ENCODE measurements at regions not wholly inside any gene's neighbourhood (a gene's known extent, or its start where the extent isn't known, plus 50 kb on each side); places are given as distances from the start of the nearest gene placed in this dataset.

- no peaks in the 10 kb centered on the region for H3K4me1 ChIP-seq
- no peak overlapping the region for H3K4me3 ChIP-seq
- H3K27ac ChIP-seq: no peak overlapping the region
- H3K9me3 ChIP-seq: no peaks in the 10 kb centered on the region
- ATAC-seq: no peak
- H3K27me3 ChIP-seq: no peaks in the 10 kb centered on the region
- 50 to 70% methylated on average over 2 of the region's 2 CpGs for WGBS, 2 donors (ENCODE audit: low coverage in 1 of 2)
- TF ChIP-seq CTCF (IDR thresholded peaks at IDR 0.05): no peak
- no peak for TF ChIP-seq EP300 (IDR thresholded peaks at IDR 0.05)
- no peak for TF ChIP-seq POLR2A (IDR thresholded peaks at IDR 0.05)
- no peak for TF ChIP-seq POLR2AphosphoS5 (IDR thresholded peaks at IDR 0.05)
- no peaks in the 10 kb centered on the region for H3K36me3 ChIP-seq
These were observed 327.1 kb upstream of the RPS6KA3 start for GRCh38 chrX:20593836-20594235.

- no peaks in the 10 kb centered on the region for H3K9me3 ChIP-seq
- no peaks in the 10 kb centered on the region for H3K27me3 ChIP-seq
- TF ChIP-seq EP300 (IDR thresholded peaks at IDR 0.05): no peak
- TF ChIP-seq POLR2A (IDR thresholded peaks at IDR 0.05): no peak
- no peak for TF ChIP-seq POLR2AphosphoS5 (IDR thresholded peaks at IDR 0.05)
- TF ChIP-seq CTCF (IDR thresholded peaks at IDR 0.05): no peak
- H3K36me3 ChIP-seq: no peaks in the 10 kb centered on the region
- no peak for ATAC-seq
- no peaks in the 10 kb centered on the region for H3K4me1 ChIP-seq
- no peak overlapping the region for H3K27ac ChIP-seq
- WGBS, 2 donors (ENCODE audit: low coverage in 1 of 2): 80% methylated on average over 1 of the region's 2 CpGs; no CpG with 5 or more reads in 1 of the 2 donors
- H3K4me3 ChIP-seq: no peak overlapping the region
These were observed 326.7 kb upstream of the RPS6KA3 start for GRCh38 chrX:20593402-20593801.

GRCh38 chrX:20591246-20591645 lies 324.5 kb upstream of the RPS6KA3 start:
- Histone ChIP-seq H3K27ac (no peak overlapping the region), H3K27me3 (no peaks in the 10 kb centered on the region), H3K4me1 (no peaks in the 10 kb centered on the region), H3K36me3 (no peaks in the 10 kb centered on the region), H3K4me3 (no peak overlapping the region), H3K9me3 (no peaks in the 10 kb centered on the region)
- no CpG with 5 or more reads among the region's 2 CpGs for WGBS, 2 donors (ENCODE audit: low coverage in 1 of 2)
- ATAC-seq: no peak
- TF ChIP-seq POLR2AphosphoS5 (IDR thresholded peaks at IDR 0.05) (no peak), EP300 (IDR thresholded peaks at IDR 0.05) (no peak), CTCF (IDR thresholded peaks at IDR 0.05) (no peak), POLR2A (IDR thresholded peaks at IDR 0.05) (no peak)

- Histone ChIP-seq H3K27ac (no peak overlapping the region), H3K9me3 (no peaks in the 10 kb centered on the region), H3K4me1 (no peaks in the 10 kb centered on the region), H3K27me3 (no peaks in the 10 kb centered on the region), H3K36me3 (no peaks in the 10 kb centered on the region), H3K4me3 (no peak overlapping the region)
- 17 to 76% methylated on average over 1 to 2 of the region's 2 CpGs for WGBS, 2 donors (ENCODE audit: low coverage in 1 of 2)
- no peak for ATAC-seq
- no peak for TF ChIP-seq EP300 (IDR thresholded peaks at IDR 0.05)
- TF ChIP-seq POLR2A (IDR thresholded peaks at IDR 0.05): no peak
- TF ChIP-seq POLR2AphosphoS5 (IDR thresholded peaks at IDR 0.05): no peak
- no peak for TF ChIP-seq CTCF (IDR thresholded peaks at IDR 0.05)
These were observed 319.1 kb upstream of the RPS6KA3 start for GRCh38 chrX:20585782-20586181.

GRCh38 chrX:20571611-20572010 lies 304.9 kb upstream of the RPS6KA3 start:
- Histone ChIP-seq H3K4me3 (no peak overlapping the region), H3K4me1 (no peaks in the 10 kb centered on the region), H3K36me3 (no peaks in the 10 kb centered on the region), H3K27me3 (no peaks in the 10 kb centered on the region), H3K9me3 (no peaks in the 10 kb centered on the region), H3K27ac (no peak overlapping the region)
- ATAC-seq: no peak
- 60 to 71% methylated on average over 1 of the region's 1 CpG for WGBS, 2 donors (ENCODE audit: low coverage in 1 of 2)
- TF ChIP-seq CTCF (IDR thresholded peaks at IDR 0.05) (no peak), EP300 (IDR thresholded peaks at IDR 0.05) (no peak)

Measured in gastroesophageal sphincter (tissue), 4 donors.